HG02943 (cell line): ENCODE measurements at regions not wholly inside any gene's neighbourhood (a gene's known extent, or its start where the extent isn't known, plus 50 kb on each side); places are given as distances from the start of the nearest gene placed in this dataset.

ENCODE experiments used
- ATAC-seq: cut with Tn5 transposase; IDR thresholded peaks from one replicate; pipeline ENCODE4 v1.9.1; 2021; ENCODE audit warnings: mild to moderate bottlenecking, low read depth, moderate library complexity; ENCODE audit not compliant: unreplicated experiment

DNA sequence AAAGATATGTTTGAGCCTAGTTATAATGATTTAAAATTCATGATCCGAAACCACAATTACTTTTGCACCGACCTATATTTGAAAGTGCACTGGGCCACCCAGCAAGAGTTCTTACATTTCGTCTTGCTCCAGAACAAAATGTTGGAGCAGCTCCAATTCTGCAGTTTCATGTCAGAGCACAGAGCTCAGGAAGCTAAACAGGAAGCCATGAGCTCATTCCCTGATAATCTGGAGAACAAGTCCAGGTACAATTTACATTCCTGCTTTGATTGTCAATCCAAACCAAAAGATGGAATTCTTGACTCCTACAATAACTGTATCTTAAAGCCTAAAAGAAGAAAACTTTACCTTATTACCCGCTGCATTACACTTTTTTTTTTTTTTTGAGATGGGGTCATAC lies 131.8 kb downstream of the KCTD12 start:
- ATAC-seq = no peak

DNA sequence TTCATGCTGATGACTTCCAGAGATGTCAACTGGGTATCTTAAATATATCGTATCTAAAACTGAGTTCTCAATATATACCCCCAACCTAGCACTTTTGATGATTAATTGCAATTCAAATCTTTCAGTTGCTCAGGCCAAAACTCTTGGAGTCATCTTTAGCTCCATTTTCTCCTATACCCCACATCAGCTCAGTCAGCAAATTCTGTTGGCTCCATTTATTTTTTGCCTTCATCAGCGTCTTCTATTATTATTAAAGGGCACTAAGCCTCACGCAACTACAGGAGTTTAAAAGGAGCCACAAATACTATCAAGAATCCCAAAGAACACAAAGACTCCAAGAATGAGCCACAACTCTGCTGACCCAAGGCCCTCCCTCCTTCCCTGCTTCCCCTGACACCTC lies 134.9 kb downstream of the KCTD12 start:
- ATAC-seq = no peak

DNA sequence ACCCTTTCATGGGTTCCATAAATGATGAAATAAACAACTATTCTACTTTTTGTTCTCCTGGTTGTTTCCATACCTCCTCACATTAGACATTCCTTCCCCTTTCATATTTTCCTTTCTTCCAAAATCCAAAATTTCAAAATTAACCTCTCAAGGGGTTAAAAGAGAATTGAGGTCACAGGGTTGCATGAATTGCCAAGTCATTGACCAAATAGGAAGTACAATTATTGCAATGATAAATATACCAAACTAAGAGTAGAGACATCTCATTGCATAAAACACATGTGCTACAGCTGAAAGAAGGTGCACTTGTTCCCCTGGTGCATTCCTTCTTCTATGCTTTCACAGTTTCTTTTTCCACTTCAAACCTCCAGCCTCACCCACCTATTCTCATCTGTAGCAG lies 136.1 kb downstream of the KCTD12 start:
- no peak for ATAC-seq

DNA sequence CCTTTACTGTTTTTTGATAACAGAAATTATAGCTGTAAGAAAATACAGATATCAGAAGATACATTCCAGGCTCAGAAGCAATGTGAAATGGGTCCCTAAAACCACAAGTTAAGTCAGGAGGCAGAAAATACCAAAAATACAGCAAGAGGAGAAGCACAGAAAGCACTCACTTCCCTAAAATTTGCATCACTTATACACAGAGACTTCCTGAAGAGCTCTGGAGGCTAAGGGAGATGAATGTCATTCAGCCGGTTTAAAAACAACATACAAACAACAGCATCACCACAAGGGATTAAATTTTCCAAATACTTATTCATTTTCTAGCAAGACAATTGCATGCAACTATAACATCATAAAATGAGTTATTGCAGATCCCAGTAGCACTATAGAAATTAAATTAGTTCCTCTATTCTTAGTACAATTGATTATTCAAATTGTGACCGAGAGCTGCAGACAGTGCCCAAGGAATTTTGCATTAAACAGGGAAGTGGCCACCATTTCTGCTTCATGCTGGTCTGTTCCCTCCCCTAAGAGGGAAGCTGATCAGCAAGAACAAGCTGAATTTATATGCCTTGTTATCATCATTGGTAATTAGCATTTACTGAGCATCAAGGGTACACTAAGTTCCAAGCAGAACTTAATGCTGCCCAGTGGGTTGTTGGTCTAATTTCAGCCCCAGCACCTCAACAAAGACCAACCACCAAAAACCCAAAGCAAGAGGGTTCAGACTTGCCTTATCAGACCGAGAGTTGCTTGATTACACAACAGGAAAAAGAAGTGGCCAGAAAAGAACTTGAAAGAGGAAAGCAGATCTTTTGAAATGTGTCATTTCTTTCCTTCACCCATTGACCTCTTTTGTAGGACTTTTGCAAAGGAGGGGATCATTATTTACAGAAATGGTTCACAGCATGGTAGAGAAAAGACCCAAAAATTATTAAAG lies 140.7 kb downstream of the KCTD12 start:
- ATAC-seq = peak; percentile 54

DNA sequence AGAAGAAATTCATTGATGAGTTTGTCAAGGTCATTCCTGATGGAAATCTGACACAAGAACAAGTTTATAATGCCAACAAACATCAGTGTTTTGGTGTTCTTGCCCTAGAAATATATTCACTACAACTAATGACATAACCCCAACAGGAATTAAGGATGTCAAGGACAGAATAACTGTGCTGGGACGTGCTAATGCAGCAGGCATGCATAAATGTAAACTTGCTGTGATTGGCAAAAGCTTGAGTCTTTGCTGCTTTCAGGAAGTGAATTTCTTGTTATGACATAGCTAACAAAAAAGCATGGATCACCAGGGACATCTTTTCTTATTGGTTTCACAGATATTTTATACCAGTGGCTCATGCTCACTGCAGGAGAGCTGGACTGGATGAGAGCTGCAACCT lies 144.6 kb downstream of the KCTD12 start:
- no peak for ATAC-seq

DNA sequence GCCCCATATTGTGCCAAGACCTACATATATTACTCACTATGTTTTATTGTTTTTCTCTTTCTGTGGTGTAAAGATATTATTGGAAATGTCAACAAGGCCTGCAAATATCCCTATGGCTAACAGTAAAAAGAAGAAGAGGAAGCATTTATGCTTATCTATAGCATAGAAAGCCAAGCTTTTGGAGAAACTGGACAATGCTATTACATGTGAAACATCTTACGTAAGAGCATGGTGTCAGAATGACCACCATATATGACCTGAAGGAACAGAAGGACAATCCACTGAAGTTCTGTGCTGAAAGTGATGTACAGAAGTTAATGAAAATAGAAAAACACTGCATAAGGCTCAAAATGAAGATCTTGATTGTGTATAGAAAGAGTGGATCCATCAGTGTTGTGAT lies 145.2 kb downstream of the KCTD12 start:
- no peak for ATAC-seq

DNA sequence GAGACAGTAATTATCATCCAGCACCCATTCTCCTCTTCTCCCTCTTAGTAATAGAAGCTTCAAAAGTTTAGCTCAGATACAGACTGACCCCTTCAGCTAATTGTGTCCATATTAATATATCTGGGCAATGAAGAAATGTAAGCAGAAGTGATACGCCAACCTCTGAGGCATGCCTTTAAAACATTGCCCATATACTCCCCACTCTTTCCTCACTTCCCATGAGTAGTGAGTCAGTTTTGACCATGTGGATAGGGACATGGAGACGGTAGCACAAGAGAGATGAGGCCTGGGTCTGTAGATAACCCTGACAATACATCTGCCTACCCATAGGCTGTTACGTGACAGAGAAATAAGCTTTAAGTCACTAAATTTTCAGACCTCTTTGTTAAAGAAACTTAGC lies 147.6 kb downstream of the KCTD12 start:
- ATAC-seq = no peak

DNA sequence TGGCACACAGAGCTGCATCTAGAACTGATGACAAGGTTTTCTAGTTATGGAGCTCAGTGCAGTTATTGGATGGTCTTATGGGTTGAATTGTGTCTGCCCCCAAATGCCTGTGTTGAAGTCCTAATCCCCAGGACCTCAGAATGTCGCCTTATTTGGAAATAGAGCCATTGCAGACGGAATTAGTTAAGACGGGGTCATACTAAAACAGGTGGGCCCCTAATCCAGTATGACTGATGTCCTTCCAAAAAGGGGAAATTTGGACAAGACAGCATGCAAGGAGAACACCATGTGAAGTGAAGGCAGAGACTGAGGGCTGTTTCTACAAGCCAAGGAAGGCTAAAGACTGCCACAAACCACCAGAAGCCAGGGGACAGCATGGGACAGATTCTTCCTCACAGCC lies 148.7 kb downstream of the KCTD12 start:
- ATAC-seq = no peak

DNA sequence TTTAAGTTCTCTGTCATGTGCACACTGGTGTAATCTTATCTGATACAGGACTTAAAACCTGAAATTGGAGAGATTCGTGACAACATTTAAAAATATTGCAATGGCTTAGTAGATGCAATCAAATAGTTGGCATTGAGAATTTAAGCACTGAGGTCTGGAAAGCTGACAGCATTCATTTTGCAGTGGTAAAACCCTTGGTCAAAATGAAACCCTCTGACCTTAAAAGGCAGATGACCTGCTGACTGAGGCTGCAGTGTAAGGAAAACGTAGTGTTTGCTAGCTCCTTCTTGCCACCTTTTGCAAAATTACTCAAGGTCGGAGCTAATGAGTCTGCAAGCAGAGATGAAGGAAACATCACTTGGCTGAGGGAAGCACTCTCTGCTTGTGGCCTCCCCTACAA lies 150.6 kb downstream of the KCTD12 start:
- no peak for ATAC-seq

DNA sequence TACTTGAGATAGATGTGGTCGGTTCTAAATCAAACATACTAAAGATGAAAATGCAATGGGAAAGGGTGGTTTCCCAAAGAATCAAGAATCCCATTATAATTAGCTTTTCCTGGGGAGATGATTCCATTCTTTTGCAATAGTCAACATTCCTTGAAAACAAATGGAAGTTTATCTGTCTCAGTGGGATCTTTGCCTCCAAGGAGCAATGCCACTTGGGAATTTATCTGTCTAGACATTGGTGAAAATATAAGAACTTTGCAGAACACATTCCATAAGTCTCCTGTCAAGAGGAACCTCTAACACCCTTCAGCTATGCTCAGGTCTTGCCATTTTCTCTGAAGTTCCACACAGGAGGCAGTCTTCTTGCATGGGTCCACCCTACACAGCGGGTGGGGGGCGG lies 152.5 kb downstream of the KCTD12 start:
- no peak for ATAC-seq

DNA sequence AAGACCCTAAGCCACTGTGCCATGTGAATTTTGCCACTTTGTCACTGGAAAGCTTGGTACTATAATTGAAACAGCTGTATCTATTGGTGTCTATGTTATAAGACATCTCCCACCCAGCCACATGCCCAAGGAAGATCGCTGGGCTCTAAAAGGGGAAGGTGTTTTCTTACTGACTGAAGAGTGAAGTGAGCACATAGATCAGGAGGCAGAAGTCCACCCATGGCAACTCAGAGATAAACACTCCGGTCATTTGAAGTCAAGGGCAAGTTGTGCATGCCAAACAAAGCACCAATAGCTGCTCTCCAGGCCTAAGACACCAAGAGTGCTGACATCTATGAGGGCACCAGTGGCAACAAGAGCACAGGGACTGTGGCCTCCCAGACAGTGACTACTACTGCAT lies 153.8 kb downstream of the KCTD12 start:
- no peak for ATAC-seq

DNA sequence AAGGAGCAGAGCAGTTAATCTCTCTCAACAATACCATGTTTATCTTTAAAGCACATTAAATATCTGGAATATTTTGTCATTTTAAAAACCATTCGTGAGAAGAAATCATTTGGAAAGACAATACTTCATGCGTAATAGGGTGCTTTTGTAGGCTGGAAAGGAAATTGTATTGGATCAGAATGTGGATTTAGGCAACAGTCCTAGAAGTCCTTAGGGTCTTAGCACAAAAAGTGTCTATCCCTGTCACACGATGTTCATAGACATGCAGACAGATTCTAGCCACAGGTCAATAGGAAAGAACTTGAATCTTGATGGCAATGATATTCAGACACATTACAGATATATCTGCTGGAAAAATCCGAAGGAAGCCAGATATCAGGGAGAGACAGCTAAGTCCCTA lies 156.0 kb downstream of the KCTD12 start:
- ATAC-seq = no peak

DNA sequence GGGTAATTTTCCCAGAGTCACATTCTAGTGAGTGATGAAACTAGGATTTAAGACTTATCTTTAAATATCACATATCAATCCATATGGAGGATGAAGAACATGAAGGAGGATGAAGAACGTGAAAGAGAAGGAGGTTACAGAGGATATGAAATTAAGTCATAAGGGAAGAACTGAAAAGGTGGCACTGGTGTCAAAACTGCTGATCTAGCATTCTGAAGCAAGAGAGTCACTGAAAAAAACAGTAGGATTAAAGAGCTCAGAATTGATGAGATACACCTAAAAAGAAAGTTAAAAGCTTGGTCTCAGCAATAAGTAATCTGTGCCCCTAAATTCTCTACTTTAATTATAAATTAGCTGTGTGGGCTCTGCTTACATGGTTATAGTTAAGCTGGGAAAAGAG lies 156.5 kb downstream of the KCTD12 start:
- ATAC-seq = no peak

DNA sequence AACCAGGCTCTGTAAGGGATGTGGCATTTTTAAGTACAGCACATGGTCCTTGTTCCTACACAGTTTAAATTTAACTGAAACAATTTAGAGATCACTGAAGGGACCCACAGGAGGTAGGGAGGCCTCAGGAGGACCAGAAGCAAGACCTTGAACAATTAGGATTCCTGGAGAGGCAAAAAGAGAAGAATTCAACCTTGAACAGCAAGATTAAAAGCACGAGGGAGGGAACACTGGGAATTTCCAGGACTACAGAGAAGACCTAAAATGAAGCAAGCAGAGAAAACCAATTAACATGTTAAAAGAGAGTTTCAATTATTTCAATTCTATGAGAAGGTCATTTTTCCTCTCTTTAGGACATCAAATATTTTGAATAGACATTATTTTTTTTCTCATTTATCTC lies 160.3 kb downstream of the KCTD12 start:
- no peak for ATAC-seq

DNA sequence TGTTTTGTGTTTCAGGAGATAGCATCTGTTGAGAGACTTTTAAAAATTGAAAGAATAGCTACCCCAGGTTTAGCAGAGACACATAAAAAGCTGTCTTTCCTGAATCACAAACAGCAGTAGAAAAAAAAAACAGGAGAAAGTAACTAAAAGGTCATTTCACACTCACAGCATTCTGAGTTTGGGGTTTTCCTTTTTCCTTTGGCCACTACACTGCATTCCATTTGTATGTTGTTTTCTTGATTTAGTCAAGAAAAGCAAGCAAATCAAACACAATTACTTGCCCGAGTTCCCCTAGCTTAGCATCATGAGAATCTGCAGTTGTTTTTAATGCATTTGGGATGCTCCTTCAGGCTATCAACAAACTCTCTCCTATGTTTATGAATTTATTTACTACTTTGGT lies 161.0 kb downstream of the KCTD12 start:
- ATAC-seq = no peak

DNA sequence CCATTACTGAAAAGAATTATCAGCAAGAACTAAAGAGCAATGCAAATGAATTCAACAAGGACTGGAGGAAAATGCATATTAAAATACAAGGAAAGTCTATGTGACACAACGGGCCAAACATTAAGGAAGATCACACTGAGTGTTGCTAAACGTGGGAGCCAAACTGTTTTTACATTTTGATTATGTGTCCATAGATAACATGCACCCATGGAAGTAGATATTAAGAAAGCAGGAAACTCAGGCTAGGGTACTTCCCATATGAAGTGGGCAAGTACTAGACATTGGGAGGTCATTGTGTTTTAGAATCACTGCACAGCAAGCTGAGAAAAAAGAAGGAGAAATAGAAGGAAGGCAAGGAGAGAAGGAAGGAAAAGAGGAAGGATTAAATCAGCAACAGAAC lies 161.8 kb downstream of the KCTD12 start:
- ATAC-seq = no peak

DNA sequence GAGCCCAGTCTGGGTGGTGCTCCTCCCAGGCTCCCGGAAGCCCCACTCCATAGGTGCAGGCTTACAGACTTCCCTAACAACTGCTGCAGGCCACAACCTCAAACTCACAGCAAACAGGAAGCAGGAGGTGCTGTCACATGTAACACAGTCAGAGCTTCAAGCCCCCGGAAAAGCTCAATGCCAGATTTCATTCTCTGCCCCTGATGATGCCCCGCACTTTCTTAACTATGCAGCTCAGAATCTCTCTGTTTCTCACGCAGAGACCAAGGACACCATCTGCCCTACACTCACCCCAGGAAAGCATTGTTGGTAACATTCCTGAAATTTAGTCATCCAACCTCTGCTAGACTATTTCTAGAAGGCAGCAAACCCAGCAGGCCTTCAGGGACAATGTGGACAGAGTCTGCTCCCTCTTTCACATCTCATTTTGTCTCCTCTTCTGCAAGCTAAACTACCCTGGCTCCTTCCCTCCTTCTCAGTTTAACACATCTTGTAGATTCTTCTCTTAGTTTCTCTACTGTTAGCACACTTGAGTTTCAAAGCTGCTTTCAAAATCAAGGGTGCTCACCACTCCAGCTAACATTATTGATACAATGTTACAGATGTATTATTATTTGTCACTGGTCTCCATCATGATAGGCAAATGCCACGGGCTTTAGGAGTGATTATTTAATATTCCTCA lies 162.5 kb downstream of the KCTD12 start:
- no peak for ATAC-seq

DNA sequence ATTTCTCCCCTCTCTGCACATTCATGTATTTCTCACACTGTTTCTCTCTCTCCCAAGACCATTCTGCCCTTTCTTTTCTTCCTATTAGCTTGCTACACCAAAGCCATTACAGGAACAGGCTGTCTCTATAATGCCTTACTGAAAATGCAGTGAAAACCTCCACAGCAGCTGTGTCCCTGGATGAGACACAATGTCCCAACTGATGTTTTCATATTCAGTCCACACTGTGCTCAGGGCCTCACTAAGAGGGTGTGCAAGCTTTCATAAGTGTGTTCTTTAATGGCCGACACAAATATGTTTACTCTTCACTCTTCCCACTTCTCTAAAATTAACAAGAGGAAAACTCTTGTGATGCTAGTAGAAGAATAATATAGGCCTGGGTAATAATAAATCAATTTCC lies 163.4 kb downstream of the KCTD12 start:
- ATAC-seq = no peak

DNA sequence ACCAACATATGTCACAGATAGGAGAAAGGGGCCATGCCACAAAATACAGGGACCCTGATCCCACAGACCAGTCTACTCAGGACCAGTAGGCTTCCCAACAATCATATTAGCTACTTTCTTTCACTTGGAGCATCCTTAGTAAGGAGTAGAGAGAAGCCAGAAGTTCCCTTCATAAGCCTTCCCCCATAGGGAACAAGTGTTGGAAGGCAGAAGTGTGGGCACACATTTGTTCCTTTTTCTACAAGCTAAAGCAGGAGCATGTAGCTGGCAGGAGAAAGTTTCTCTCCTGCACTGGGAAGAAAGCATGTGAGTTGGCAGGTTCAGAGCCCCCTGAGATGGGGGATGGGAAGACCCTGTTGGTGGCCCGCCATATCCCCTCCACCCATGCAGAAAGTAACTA lies 165.4 kb downstream of the KCTD12 start:
- ATAC-seq = no peak

DNA sequence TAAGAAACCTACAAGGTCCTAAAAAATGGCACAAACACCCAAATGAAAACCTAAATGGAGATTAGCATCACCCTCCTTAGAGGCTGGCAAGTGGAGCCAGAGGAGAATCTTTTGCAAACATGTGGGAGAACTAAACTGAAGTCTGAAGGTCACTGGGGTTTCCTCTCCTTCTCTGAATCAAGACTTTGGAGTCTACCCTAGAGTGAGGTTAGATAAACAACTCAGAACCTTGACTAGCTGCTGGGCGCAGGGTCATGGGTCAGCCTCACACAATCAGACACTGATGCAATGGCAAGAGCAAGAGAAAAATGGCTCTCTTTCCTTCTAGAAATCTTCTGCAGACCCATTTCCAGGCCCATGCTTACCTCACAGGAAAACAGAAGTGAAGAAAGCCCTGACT lies 165.8 kb downstream of the KCTD12 start:
- no peak for ATAC-seq

DNA sequence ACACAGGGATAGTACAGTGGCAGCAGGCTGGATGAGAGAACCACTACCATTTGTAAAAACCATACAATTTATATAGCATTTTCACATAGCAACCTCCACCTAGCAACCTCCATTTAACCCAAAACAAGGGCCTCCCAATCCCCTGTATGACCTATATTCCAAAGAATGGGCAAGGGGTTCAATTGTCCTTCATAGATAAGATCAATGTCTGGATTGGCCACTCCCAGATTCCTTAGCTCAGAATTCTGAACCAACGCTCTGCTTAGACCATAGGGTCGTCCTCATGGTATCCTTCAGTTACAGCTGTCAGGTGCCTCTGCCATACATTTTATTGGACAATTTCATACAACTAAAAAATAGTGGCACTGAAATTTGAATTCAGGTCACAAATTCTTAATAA lies 166.2 kb downstream of the KCTD12 start:
- no peak for ATAC-seq

DNA sequence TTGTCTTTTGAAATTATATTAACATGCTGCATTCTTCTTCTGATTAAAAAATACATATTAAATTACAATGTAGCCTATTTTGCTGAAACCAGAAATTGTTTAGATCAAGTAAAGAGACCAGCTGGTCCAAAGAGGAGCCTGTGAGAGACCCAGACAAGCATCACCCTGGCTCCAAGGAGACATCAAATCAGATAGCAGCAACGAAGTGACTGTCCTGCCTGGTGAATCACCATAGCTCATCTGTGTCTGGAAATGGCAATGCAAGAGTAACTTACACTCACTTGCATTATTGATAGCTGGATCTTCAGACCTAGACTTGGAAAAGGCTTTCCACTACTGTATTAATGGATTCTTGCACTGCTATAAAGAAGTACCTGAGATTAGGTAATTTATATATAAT lies 169.1 kb downstream of the KCTD12 start:
- no peak for ATAC-seq
